ENCODE measurements at regions not wholly inside any gene's neighbourhood (a gene's known extent, or its start where the extent isn't known, plus 50 kb on each side); places are given as distances from the start of the nearest gene placed in this dataset.

- no peak for TF ChIP-seq EZH2 (IDR thresholded peaks at IDR 0.05; ENCODE audit: borderline replicate concordance, low read length)
- no peak for TF ChIP-seq CTCF (conservative IDR thresholded peaks at IDR 0.05 in 1 of 2, IDR thresholded peaks at IDR 0.05 in 1 of 2; ENCODE audit: extremely low read depth in 1 of 2, insufficient read depth in 1 of 2, low read depth in 1 of 2, low read length in 2 of 2)
Measured at GRCh38 chr14:22291406-22291805, 297.6 kb downstream of the DAD1 start.
